DND-41 (cell line): ENCODE measurements at regions not wholly inside any gene's neighbourhood (a gene's known extent, or its start where the extent isn't known, plus 50 kb on each side); places are given as distances from the start of the nearest gene placed in this dataset.

Source experiments
- ATAC-seq: fragments of 200-7000 bp; cut with Tn5 transposase; 3 replicates; pipeline ENCODE4 v1.9.1; 2021; ENCODE audit warnings: low read depth; ENCODE audit not compliant: insufficient read depth
- DNase-seq: peaks from one replicate; pipeline ENCODE4 v3.0.0-alpha.2; 2020
- H2AFZ ChIP-seq: 2 replicates; pipeline ENCODE4 v1.6.0; 2012; ENCODE audit warnings: low read depth, low read length
- H3K27ac ChIP-seq: 2 replicates; pipeline ENCODE4 v1.5.1; 2012; ENCODE audit warnings: low read length, inconsistent platforms
- H3K27me3 ChIP-seq: fragments of 200-600 bp; sonication (generic); 2 replicates; pipeline ENCODE4 v1.6.0; 2012; ENCODE audit warnings: low read length, mild to moderate bottlenecking, inconsistent platforms; ENCODE audit not compliant: insufficient read depth, poor library complexity
- H3K36me3 ChIP-seq: 2 replicates; pipeline ENCODE4 v1.5.1; 2012; ENCODE audit warnings: low read length, inconsistent platforms; ENCODE audit not compliant: insufficient read depth
- H3K4me1 ChIP-seq: 2 replicates; pipeline ENCODE4 v1.5.1; 2012; ENCODE audit warnings: mild to moderate bottlenecking, low read length; ENCODE audit not compliant: insufficient read depth
- H3K4me2 ChIP-seq: 2 replicates; pipeline ENCODE4 v1.6.0; 2012; ENCODE audit warnings: mild to moderate bottlenecking, moderate library complexity, low read length, inconsistent platforms; ENCODE audit not compliant: insufficient read depth
- H3K4me3 ChIP-seq, 2 experiments: fragments of 200-600 bp in 1 of 2; shearing (Covaris generic) in 1 of 2; 2 replicates each; pipeline ENCODE4 v1.5.1; 2012 to 2016; ENCODE audit warnings: inconsistent platforms in 2 of 2, low read length in 2 of 2, mild to moderate bottlenecking in 2 of 2, low read depth in 1 of 2, moderate library complexity in 1 of 2
- H3K79me2 ChIP-seq: 2 replicates; pipeline ENCODE4 v1.6.0; 2012; ENCODE audit warnings: low read length, inconsistent platforms; ENCODE audit not compliant: insufficient read depth
- H3K9ac ChIP-seq: 2 replicates; pipeline ENCODE4 v1.6.0; 2012; ENCODE audit warnings: low read depth, mild to moderate bottlenecking, inconsistent platforms, low read length, moderate library complexity
- H3K9me3 ChIP-seq: 2 replicates; pipeline ENCODE4 v1.5.1; 2012; ENCODE audit warnings: low read length, moderate library complexity, mild to moderate bottlenecking, inconsistent platforms; ENCODE audit not compliant: insufficient read depth, severe bottlenecking
- H4K20me1 ChIP-seq: 2 replicates; pipeline ENCODE4 v1.6.0; 2012; ENCODE audit warnings: low read length; ENCODE audit not compliant: insufficient read depth
- EZH2 ChIP-seq: IDR thresholded peaks from 3 replicates; pipeline ENCODE4 v1.6.1; 2012; ENCODE audit warnings: borderline replicate concordance, low read depth, mild to moderate bottlenecking, moderate library complexity, low read length, inconsistent platforms; ENCODE audit not compliant: severe bottlenecking
- TF ChIP-seq, protein P1 (sequence below): IDR thresholded peaks from 2 replicates; pipeline ENCODE4 v1.5.1; 2012; ENCODE audit warnings: borderline replicate concordance, low read length, moderate library complexity, mild to moderate bottlenecking; ENCODE audit not compliant: poor library complexity, severe bottlenecking; ENCODE audit errors: extremely low read depth

DNA sequence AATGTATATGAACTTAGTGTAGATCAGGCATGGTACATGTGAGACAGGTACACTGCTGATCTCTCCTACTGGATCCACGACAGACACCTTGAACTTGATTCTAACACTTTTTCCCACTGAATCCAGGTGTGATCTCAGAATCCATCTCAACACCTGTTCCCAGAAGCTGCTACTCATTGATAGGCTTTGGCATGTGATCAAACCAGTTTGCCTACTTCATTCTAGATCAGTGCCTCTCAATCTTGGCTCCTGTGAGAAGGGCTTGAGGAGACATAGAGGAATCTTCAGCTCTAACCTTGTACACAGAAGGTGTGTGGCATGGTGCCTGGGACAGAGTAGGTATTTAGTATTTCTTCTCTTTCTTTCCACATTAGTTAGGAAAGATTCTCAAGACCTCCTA is 212.3 kb upstream of the ATP5MC3 start:
- DNase-seq (no peak), ATAC-seq (no peak)
- H3K79me2 ChIP-seq: no peaks in the 10 kb centered on the region
- H3K36me3 ChIP-seq: no peaks in the 10 kb centered on the region
- H3K27me3 ChIP-seq: no peaks in the 10 kb centered on the region
- no peak overlapping the region for H3K4me3 ChIP-seq
- TF ChIP-seq, protein P1, sequence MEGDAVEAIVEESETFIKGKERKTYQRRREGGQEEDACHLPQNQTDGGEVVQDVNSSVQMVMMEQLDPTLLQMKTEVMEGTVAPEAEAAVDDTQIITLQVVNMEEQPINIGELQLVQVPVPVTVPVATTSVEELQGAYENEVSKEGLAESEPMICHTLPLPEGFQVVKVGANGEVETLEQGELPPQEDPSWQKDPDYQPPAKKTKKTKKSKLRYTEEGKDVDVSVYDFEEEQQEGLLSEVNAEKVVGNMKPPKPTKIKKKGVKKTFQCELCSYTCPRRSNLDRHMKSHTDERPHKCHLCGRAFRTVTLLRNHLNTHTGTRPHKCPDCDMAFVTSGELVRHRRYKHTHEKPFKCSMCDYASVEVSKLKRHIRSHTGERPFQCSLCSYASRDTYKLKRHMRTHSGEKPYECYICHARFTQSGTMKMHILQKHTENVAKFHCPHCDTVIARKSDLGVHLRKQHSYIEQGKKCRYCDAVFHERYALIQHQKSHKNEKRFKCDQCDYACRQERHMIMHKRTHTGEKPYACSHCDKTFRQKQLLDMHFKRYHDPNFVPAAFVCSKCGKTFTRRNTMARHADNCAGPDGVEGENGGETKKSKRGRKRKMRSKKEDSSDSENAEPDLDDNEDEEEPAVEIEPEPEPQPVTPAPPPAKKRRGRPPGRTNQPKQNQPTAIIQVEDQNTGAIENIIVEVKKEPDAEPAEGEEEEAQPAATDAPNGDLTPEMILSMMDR: no peak
- TF ChIP-seq EZH2: no peak
- H4K20me1 ChIP-seq: no peaks in the 10 kb centered on the region
- H3K4me2 ChIP-seq: no peak overlapping the region
- no peak overlapping the region for H3K27ac ChIP-seq
- H2AFZ ChIP-seq: no peak overlapping the region
- no peaks in the 10 kb centered on the region for H3K9me3 ChIP-seq
- no peaks in the 10 kb centered on the region for H3K4me1 ChIP-seq
- no peak overlapping the region for H3K9ac ChIP-seq

DNA sequence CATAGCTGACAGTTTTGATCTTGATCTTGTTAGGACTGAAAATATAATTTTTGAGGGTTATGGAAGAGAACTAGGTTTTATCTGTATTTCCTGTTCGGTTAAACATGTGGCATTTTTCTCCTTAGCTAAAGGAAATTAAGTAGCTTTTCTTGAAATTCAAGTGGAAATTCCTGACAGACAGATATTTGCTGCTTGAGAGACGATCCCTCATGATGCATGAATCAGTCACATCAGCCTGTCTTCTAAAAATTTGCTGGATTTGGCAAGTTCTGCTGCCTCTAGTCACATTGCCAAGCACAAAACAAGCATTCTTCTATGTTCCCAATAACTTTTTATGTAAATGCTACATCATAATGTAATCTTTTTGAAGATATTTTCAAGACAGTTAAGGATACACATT is 201.8 kb upstream of the ATP5MC3 start:
- Histone ChIP-seq H2AFZ (no peak overlapping the region), H3K4me1 (no peaks in the 10 kb centered on the region), H4K20me1 (no peaks in the 10 kb centered on the region), H3K9me3 (peaks cover 18% of the 10 kb centered on the region), H3K4me3 (no peak overlapping the region), H3K79me2 (no peaks in the 10 kb centered on the region), H3K27me3 (no peaks in the 10 kb centered on the region), H3K9ac (no peak overlapping the region), H3K36me3 (no peaks in the 10 kb centered on the region), H3K27ac (no peak overlapping the region), H3K4me2 (no peak overlapping the region)
- ATAC-seq (no peak), DNase-seq (no peak)
- TF ChIP-seq, protein P1: no peak
- TF ChIP-seq EZH2: no peak

DNA sequence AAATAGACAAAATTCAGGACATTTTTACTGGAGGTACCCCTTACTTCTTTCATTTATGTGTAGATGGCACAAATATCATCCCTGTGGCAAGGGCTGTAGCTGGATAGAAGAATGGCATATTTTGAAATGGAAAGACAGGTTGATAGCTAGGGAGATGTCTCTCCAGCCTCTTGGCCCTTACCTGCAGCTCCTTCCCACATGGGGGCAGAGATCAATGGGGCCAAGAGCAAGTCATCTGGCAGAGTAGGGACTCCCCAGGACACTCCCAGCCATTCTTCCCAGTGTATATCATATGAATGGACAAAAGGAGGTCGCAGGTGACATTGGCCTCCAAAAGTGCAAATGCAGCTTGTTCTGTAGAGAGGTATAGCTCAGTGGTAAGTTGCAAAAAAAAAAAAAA is 192.2 kb upstream of the ATP5MC3 start:
- Histone ChIP-seq H3K4me2 (no peak overlapping the region), H3K27me3 (no peaks in the 10 kb centered on the region), H3K9me3 (no peaks in the 10 kb centered on the region), H3K4me1 (no peaks in the 10 kb centered on the region), H3K79me2 (no peaks in the 10 kb centered on the region), H3K4me3 (no peak overlapping the region), H3K27ac (no peak overlapping the region), H3K9ac (no peak overlapping the region), H2AFZ (no peak overlapping the region), H4K20me1 (no peaks in the 10 kb centered on the region), H3K36me3 (no peaks in the 10 kb centered on the region)
- DNase-seq (no peak), ATAC-seq (no peak)
- TF ChIP-seq, protein P1: no peak
- TF ChIP-seq EZH2: no peak
